MCF 10A (cell line): ENCODE measurements at regions not wholly inside any gene's neighbourhood (a gene's known extent, or its start where the extent isn't known, plus 50 kb on each side); places are given as distances from the start of the nearest gene placed in this dataset.
"Not testable (repeated sequence)": the region's sequence is repeated elsewhere in the genome, so short reads cannot be mapped to it uniquely, and the experiment has no call there.

Source experiments
- BruUV-seq: library from RNA; stranded (reverse); fragments of 400-500 nt; replicated peaks from 2 replicates; lab custom pipeline; 2021; lab: Mats Ljungman, UMichigan
- CTCF ChIA-PET: fragments of 300-600 bp; sonication (Branson Sonifier 250); formaldehyde crosslinking; extraction: SDS; loops from one replicate; lab custom pipeline; 2021; ENCODE audit warnings: antibody characterized with exemption, inconsistent platforms; lab: Yijun Ruan, JAX
- POLR2A ChIA-PET: fragments of 300-600, 350-650 bp; sonication (Branson Sonifier 250); formaldehyde crosslinking; extraction: SDS; loops from one replicate; lab custom pipeline; 2020; ENCODE audit warnings: antibody characterized with exemption, inconsistent platforms; lab: Yijun Ruan, JAX
- DNase-seq: peaks from one replicate; pipeline ENCODE4 v3.0.0-alpha.2; 2018; ENCODE audit not compliant: unreplicated experiment
- H3K27ac Mint-ChIP-seq: one replicate; pipeline ENCODE4 v1.8.0; 2022; ENCODE audit warnings: mild to moderate bottlenecking, low read depth, mixed read lengths; ENCODE audit not compliant: unreplicated experiment
- H3K27me3 Mint-ChIP-seq: one replicate; pipeline ENCODE4 v1.8.0; 2022; ENCODE audit warnings: mixed read lengths; ENCODE audit not compliant: insufficient read depth, unreplicated experiment
- H3K36me3 Mint-ChIP-seq: one replicate; pipeline ENCODE4 v1.8.0; 2022; ENCODE audit warnings: mild to moderate bottlenecking, moderate library complexity, mixed read lengths; ENCODE audit not compliant: insufficient read depth, unreplicated experiment
- H3K4me1 Mint-ChIP-seq: one replicate; pipeline ENCODE4 v1.8.0; 2022; ENCODE audit warnings: mixed read lengths; ENCODE audit not compliant: insufficient read depth, unreplicated experiment
- H3K4me3 Mint-ChIP-seq: one replicate; pipeline ENCODE4 v1.8.0; 2022; ENCODE audit warnings: mild to moderate bottlenecking, moderate library complexity, mixed read lengths; ENCODE audit not compliant: unreplicated experiment
- H3K9me3 Mint-ChIP-seq: one replicate; pipeline ENCODE4 v1.8.0; 2022; ENCODE audit warnings: mixed read lengths; ENCODE audit not compliant: unreplicated experiment
- intact Hi-C: fragments of 100-400 bp; cut with micrococcal nuclease; formaldehyde crosslinking; loops from 2 replicates; pipeline ENCODE4 v1.14.1; 2022
- TF ChIP-seq, protein P1 (sequence below): fragments of 200-600 bp; IDR thresholded peaks from one replicate; pipeline ENCODE4 v1.8.0; 2022; ENCODE audit warnings: antibody characterized with exemption, mild to moderate bottlenecking; ENCODE audit not compliant: unreplicated experiment

DNA sequence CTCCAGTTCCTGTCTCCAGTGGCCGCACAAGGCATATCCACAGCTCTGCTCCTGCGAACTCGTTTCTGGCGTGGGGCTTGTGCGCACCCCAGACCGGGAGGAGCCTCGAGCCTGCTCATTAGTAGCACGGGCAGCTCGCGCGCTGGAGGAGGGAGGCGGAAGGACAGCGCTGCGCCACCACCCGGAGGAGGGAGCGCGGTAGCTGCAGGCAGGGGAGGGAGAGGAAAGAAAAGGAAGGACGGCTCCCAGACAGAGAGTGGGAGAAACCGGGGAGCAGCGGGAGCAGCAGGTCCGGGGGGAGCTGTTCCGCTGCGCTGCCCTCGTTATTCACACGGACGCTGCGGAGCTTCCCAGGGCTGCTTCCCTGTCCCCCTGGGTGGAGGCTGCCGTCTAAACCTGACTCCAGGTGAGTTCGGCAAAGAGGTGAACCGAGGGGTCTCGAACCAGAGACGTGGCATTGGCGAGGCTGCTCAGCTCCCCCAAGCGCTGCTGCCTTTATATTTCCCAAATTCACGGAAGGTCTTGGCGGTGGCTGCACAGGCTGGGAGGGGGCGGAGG, 121.3 kb upstream of the ZNF717 start:
- no peak for DNase-seq
- Mint-ChIP-seq H3K36me3 (no peaks in the 10 kb centered on the region), H3K4me1 (no peaks in the 10 kb centered on the region), H3K27ac (no peak overlapping the region), H3K27me3 (peaks cover 11% of the 10 kb centered on the region), H3K9me3 (no peaks in the 10 kb centered on the region), H3K4me3 (no peak overlapping the region)
- POLR2A ChIA-PET = no interaction called here
- intact Hi-C loops = no loop called here
- no TSS peak for BruUV-seq
- TF ChIP-seq, protein P1, sequence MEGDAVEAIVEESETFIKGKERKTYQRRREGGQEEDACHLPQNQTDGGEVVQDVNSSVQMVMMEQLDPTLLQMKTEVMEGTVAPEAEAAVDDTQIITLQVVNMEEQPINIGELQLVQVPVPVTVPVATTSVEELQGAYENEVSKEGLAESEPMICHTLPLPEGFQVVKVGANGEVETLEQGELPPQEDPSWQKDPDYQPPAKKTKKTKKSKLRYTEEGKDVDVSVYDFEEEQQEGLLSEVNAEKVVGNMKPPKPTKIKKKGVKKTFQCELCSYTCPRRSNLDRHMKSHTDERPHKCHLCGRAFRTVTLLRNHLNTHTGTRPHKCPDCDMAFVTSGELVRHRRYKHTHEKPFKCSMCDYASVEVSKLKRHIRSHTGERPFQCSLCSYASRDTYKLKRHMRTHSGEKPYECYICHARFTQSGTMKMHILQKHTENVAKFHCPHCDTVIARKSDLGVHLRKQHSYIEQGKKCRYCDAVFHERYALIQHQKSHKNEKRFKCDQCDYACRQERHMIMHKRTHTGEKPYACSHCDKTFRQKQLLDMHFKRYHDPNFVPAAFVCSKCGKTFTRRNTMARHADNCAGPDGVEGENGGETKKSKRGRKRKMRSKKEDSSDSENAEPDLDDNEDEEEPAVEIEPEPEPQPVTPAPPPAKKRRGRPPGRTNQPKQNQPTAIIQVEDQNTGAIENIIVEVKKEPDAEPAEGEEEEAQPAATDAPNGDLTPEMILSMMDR = no peak
- CTCF ChIA-PET = no interaction called here

DNA sequence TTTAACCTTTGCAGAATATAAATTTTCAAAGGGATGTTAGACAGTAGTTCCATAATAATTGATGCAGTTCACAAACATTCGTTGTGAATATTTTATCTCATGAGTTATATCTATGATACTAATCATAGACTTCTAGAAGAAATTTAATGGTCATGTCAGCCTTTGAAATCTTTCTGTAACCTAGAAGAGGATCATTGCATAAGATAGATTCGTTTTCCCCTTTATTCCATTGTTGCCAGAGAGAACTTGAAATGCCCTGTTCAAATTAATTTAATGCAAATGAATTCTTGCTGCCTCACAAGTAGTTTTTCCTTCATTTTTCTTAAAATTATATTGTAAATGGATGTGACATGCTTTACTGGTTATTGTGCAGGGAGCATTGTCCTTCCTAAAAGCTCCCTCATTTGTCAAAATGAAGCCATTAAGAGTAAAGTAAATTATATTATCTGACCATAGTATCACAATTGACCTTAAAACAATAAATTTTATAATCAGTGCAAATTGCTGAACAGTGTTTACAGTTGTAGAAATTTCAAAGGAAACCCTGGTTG, 128.5 kb upstream of the ZNF717 start:
- H3K36me3 Mint-ChIP-seq = no peaks in the 10 kb centered on the region
- intact Hi-C loops = no loop called here
- no peak overlapping the region for H3K27ac Mint-ChIP-seq

DNA sequence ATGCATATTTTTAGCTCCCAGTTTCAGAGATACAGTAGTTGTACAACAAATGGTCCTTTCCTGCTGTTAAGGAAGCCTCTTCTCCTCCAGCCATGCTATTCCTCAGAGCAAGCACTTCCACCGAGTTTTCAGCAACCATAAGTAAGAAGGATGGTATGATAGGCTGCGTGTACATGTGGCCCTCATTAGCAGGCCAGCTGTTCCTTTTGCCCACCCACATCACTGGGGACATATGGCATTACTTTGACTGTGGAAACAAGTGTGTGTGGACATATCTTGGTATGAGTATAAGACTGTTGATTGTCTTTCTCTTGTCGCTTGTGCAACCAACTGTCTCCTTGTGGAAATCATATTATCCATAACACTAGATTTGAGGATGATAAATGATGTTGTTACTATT, 129.4 kb upstream of the ZNF717 start:
- POLR2A ChIA-PET, intact Hi-C loops, H3K36me3 Mint-ChIP-seq, H3K4me3 Mint-ChIP-seq, H3K9me3 Mint-ChIP-seq, H3K4me1 Mint-ChIP-seq, BruUV-seq, H3K27me3 Mint-ChIP-seq, DNase-seq, CTCF ChIA-PET, H3K27ac Mint-ChIP-seq: not testable (repeated sequence)

More for the DNA sequence above, 128.5 kb upstream of the ZNF717 start:
- H3K27me3 Mint-ChIP-seq = peaks cover 11% of the 10 kb centered on the region
- ChIA-PET POLR2A (no interaction called here), CTCF (no interaction called here)
- BruUV-seq = no TSS peak
- no peak overlapping the region for H3K4me3 Mint-ChIP-seq
- TF ChIP-seq, protein P1 = no peak
- H3K9me3 Mint-ChIP-seq = peaks cover 6% of the 10 kb centered on the region
- H3K4me1 Mint-ChIP-seq = no peaks in the 10 kb centered on the region
- DNase-seq = no peak

DNA sequence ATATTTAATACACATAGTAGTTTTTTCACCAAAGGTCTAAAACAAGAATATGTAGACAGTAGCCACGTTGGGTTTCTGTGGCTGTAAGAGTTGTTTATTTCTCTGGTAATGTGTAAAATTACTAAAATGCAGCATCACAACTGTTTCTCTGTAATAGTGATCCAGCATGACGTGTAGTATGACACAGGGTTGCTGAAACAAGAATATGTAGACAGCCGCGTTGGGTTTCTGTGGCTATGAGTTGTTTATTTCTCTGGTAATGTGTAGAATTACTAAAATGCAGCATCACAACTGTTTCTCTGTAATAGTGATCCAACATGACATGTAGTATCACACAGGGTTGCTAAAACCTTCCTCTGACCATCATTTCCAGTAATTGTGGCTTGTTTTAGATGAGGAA, 153.6 kb upstream of the ZNF717 start:
- TF ChIP-seq, protein P1 = no peak
- Mint-ChIP-seq H3K9me3 (no peaks in the 10 kb centered on the region), H3K27ac (no peak overlapping the region), H3K4me3 (no peak overlapping the region), H3K27me3 (no peaks in the 10 kb centered on the region), H3K4me1 (no peaks in the 10 kb centered on the region), H3K36me3 (no peaks in the 10 kb centered on the region)
- ChIA-PET POLR2A (no interaction called here), CTCF (no interaction called here)
- no TSS peak for BruUV-seq
- intact Hi-C loops = no loop called here
- no peak for DNase-seq

DNA sequence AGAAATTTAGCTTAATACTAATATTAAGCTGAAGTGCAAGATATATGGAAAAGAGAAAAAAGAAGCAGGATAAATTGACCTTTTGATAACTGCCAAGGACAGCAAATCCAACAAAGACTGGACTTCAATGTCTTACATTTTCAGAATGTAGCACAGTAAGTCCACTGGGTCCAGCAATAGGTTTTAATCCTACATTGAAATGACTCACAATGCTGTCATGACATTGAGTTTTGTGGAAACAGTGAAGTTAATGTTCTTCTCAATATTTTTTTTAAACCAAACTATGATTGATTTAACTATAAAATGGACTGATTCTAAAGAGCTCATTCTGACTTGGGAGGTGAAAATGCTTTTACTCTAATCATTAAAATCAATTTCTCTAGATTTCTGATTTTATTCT, 166.6 kb upstream of the ZNF717 start:
- ChIA-PET CTCF (no interaction called here), POLR2A (no interaction called here)
- intact Hi-C loops = no loop called here
- Mint-ChIP-seq H3K27me3 (no peaks in the 10 kb centered on the region), H3K27ac (no peak overlapping the region), H3K36me3 (no peaks in the 10 kb centered on the region), H3K4me3 (no peak overlapping the region), H3K4me1 (no peaks in the 10 kb centered on the region), H3K9me3 (peaks cover 8% of the 10 kb centered on the region)
- DNase-seq = no peak
- TF ChIP-seq, protein P1 = no peak
- no TSS peak for BruUV-seq

DNA sequence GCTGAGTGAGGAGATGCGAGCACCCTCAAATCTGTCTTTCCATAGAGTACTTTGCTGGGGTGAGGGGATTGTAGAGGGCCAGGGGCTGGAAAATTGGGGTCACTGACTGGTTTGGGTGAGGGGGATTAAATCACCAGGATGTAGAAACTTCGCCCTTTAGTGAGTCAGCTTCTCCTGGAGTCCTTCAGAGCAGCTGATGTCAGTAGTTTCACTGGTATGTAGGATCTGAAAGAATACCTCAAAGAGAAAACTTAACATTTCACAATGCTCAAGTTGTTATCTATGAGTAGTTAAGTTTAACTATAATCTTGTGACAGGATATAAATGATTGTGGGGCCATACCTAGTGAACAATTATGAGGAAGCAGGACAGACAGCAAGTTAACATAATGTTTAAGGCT, 174.7 kb upstream of the ZNF717 start:
- DNase-seq, H3K4me3 Mint-ChIP-seq, BruUV-seq, H3K27ac Mint-ChIP-seq, H3K4me1 Mint-ChIP-seq, H3K27me3 Mint-ChIP-seq, H3K36me3 Mint-ChIP-seq, intact Hi-C loops, H3K9me3 Mint-ChIP-seq, POLR2A ChIA-PET: not testable (repeated sequence)
- CTCF ChIA-PET = interaction anchor here (0.7 kb wide), 1 partner anchor 145 kb away, joined by 3 read pairs; no protein-coding TSS in a partner anchor
